ENCODE measurements at regions not wholly inside any gene's neighbourhood (a gene's known extent, or its start where the extent isn't known, plus 50 kb on each side); places are given as distances from the start of the nearest gene placed in this dataset.
A peak's percentile ranks its signal among the peaks of the same experiment; 100 is the strongest.

DNA sequence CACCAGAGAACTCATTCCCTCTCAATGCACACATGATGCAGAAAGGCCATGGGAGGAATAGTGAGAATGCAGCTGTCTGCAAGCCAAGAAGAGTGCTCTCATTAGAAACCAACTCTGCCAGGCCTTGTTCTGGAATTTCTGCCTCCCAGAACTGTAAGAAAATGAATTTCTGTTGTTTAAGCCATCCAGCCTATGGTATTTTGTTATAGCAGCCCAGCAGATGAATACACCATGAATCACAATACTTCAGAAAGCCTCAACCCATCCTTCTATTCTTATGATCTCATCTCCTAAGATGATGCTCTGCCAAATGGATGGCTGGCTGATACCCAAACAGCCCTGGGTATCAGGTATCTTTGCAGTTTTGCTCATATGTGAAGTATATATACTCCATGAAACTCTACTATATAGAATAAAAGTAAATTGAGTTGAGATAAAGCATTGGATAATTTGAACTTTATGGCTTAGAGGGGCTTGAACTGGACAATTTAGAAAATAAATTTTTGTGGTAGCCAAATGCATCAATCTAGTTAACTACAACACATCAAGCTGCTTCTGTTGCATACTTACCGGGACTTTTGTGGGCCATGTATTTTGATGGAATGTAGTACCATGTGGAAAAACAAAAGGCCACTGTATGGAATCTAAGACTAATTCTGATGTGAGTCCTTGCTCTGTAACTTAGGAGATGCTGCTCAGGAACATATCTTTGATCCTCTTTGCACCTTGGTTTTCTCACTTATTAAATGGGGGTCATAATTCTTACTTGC lies 245.9 kb downstream of the HS3ST1 start:
- no peak for DNase-seq

GRCh38 chr4:11182031-11182430 lies 246.7 kb downstream of the HS3ST1 start:
- no peak for DNase-seq

DNA sequence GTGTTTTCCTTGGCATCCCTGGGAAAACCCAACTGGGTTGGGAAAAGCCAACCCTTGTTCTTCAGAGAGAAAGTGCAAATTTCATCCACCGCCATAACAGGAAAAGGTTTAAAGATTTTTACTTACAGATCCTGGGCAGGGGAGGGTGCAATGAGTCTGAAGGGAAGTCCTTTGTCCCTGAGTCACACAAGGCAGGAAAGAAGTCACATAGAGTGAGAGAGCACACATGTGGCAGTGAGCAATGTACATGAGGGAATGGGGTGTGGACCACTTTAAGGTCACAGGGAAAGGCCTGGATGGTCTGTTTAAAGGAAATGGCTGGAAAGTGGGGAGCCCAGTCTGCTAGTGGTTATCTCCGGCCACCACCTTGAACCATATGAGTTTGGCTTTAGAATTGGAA lies 248.9 kb downstream of the HS3ST1 start:
- DNase-seq: no peak

DNA sequence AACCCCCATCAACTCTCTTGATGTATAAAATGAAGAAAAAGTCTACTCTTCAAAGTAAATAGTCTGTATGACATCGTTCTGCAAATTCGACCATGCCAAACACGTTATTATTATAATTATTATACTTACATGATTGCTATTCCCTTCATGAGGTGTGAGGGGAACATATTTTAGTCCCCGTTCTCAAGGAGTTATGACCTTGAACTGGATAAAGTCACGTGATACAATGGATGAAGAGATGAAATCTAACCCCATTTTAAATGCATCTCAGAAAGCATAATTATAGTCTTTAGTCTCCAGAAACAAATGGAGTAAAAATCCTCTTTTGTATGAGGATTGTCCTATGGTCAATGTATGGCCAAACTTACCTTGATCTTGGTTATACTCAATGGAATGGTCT lies 250.3 kb downstream of the HS3ST1 start:
- no peak for DNase-seq

GRCh38 chr4:11175374-11175773 lies 253.3 kb downstream of the HS3ST1 start:
- DNase-seq: no peak

- DNase-seq: no peak
These were observed 262.1 kb downstream of the HS3ST1 start for GRCh38 chr4:11166606-11167005.

DNA sequence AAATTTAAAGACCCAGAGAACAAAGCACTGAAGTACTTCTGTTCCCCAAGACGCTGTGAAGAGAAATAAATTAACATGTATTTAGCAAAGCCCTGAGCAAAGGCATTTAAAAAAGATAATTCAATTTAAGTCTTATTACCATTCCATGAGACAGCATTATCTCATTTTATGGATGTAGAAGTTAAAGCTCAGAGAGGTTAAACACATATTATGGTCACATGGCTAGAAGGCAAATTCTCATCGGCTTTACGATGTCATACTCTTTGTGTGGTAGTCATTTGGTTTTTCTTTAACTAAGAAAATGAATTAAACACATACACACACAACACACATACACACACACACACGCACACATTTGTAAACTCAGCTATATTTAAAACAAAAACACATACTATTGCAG lies 262.7 kb downstream of the HS3ST1 start:
- no peak for DNase-seq

DNA sequence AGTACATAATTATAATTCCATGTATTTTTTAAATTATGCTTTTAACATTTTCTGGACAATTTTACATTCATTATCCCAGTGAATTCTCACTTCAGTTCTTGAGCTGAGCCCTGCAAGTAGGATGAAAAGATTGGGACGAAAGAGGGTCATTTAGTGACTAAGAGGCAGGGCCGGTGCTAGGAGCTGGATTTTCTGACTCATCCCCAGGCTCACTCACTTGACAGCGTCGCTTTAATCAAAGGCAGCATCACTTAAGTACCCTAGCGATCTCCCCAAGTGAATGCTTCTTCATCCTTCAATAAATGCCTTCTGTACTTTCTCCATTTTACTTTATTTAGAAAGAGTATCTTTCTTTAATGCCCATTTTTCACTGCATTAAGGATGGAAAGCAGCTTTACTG lies 263.6 kb downstream of the HS3ST1 start:
- DNase-seq: no peak

- DNase-seq: no peak
These were observed 268.4 kb downstream of the HS3ST1 start for GRCh38 chr4:11160288-11160687.

DNA sequence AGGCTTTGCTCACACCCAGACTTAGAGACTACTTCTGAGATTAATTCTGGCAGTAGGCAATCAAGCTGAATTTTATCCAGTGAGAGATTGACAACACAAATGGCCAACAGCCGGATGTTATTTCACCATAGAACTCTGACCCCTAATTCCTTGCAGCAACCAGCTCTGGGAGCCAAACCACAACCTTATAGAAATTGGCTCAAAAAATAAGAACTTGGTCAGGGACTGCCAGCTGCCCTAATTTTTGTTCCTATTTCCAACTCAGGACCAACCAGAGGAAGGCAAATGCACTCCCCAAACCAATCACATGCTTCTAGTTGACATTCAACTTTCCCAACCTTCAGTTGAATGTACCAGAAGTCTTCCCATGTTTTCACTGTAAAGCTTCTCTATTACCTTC lies 269.7 kb downstream of the HS3ST1 start:
- DNase-seq: no peak

- DNase-seq: no peak
These were observed 273.4 kb downstream of the HS3ST1 start for GRCh38 chr4:11155208-11155867.

DNA sequence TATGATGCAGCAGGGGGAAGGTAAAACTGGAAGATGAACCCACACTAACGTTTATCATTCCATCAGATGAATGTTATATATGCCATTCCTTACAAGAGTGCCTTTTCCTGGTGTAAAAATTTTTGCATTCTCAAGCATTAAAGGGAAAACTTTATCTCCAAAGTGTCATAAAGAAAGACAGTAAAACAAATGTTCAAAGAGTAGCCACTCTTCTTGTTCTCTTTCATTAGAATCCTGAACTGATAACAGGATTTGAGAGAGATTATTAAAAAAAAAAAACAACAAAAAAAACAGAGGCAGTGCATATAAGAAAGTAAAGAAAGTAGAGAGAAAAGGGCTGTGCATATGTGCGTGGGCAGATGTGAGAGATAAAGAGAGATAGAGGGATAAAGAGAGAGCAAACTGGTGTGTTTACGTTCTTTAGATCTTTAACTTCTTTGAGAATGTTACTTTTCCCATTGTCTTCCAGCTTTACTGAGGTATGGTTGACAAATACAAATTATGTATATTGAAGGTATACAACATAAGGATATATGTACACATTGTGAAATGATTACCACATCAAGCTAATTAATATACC lies 275.4 kb downstream of the HS3ST1 start:
- no peak for DNase-seq

DNA sequence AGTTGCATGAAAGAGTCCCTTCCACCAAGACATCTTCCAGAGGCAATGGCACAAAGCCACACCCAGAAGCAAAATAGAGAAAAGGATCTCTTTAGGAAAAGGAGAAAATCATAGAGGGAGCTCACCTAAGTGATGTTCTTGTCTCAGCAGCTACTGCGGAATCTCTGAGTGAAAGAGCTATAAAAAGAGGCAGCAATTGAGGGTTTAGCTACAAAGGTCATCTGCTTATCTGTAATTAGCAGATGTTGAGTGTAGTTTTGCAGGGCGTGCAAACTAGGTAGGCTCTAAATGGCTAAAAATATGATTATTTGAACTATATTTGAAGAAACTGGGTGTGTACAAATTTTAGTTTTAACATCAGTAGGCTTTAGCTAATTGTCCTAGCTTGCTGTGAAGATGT lies 276.0 kb downstream of the HS3ST1 start:
- DNase-seq: no peak

DNA sequence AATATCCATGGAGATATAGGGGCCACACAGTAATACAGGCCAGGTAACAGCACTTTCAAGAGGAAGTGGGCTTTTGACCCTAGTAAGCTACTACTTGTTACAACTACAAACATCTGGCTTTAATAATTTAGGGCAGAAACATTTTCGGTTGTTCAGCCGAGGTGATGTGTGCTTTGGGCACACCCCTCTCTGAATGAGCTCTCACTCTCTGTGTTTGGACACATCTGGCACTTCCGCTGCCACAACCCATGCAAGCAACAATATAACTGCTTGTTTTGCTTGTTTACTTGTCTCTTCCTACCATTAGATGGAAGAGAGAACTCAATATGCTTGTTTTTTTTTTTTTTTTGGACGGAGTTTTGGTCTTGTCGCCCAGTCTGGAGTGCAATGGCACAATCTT lies 277.2 kb downstream of the HS3ST1 start:
- DNase-seq: peak; percentile 17

DNA sequence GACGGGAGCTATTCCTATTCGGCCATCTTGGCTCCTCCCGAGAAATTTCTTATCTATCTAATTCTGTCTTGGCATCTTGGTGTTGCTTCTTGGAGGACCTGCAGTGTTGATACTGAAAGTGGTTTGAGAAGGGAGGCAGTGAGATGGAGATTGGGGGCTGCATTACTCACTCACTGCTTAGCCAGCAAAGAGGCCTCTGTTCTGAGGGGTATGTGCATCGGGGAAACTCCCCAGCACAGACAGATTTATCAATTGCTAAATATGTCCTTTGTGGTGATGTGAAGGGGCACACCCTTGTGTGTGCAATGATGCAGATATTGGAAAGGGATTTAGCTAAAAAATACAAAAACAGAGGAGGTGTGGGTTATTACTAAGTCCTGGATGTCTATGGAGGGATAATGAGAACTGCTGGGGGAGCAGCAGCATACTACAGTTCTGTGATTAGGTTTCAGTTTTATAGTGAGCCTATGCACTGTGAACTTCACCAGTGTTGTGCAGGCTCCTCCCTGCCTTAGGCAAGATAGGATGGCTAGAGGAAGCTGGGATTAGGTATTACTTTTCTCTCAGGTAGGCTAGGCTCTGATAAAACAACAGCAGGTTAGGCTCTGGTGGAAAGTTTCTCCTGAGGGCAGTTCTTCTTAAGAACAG lies 279.0 kb downstream of the HS3ST1 start:
- no peak for DNase-seq

DNA sequence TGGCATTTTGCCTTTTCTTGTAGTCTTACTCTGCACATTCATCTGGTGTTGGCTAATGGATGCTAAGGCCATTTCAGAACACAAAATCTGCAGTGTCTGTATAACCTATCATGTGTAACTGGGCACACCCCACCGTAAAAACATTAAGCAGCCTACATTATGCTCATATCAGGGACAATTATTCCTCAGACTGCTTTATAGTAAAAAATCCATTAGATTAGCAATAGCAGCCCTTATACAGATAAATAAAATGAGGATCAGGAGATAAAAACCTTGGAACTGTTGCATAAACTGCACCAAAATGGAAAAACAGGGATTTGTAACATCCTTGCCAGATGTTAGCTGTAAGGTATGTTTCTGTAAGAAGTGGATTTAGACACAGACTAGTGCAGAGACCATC lies 288.8 kb downstream of the HS3ST1 start:
- DNase-seq: no peak

- DNase-seq: no peak
These were observed 289.7 kb downstream of the HS3ST1 start for GRCh38 chr4:11138964-11139363.

- DNase-seq: no peak
These were observed 294.0 kb downstream of the HS3ST1 start for GRCh38 chr4:11134705-11135104.

DNA sequence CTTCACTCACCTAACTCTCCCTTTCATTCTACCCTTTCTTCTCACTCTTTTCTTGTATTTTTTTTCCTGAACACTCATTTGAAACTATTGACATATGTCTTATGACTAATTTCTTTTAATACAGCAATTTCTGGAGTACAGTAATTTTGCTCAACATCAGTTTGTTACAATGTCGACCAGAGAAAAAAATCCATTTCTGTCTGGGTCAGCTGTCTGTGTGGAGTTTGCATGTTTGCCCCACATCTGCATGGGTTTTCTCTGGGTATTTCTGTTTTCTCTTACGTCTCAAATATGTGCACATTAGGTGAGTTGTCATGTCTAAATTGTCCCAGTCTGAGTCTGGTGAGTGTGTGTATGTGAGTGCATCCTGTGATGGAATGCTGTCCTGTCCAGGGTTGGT lies 294.8 kb downstream of the HS3ST1 start:
- no peak for DNase-seq

- no peak for DNase-seq
These were observed 296.2 kb downstream of the HS3ST1 start for GRCh38 chr4:11132478-11132877.

GRCh38 chr4:11131491-11131890 lies 297.2 kb downstream of the HS3ST1 start:
- DNase-seq: no peak

- DNase-seq: no peak
These were observed 298.3 kb downstream of the HS3ST1 start for GRCh38 chr4:11130195-11130970.

- no peak for DNase-seq
These were observed 308.3 kb downstream of the HS3ST1 start for GRCh38 chr4:11120435-11120834.

All from NCI-H2029 treated with DMSO at 0.1 percent for 48 hours (cell line).